ENCODE measurements at regions not wholly inside any gene's neighbourhood (a gene's known extent, or its start where the extent isn't known, plus 50 kb on each side); places are given as distances from the start of the nearest gene placed in this dataset.
"Not testable (repeated sequence)": the region's sequence is repeated elsewhere in the genome, so short reads cannot be mapped to it uniquely, and the experiment has no call there.

- peak; percentile 8 for DNase-seq (ENCODE audit: low read depth)
Observed at GRCh38 chr7:52779004-52779403, 256.4 kb upstream of the POM121L12 start.

- no peak for DNase-seq (ENCODE audit: low read depth)
Observed at GRCh38 chr7:52777051-52777822, 258.2 kb upstream of the POM121L12 start.

DNA sequence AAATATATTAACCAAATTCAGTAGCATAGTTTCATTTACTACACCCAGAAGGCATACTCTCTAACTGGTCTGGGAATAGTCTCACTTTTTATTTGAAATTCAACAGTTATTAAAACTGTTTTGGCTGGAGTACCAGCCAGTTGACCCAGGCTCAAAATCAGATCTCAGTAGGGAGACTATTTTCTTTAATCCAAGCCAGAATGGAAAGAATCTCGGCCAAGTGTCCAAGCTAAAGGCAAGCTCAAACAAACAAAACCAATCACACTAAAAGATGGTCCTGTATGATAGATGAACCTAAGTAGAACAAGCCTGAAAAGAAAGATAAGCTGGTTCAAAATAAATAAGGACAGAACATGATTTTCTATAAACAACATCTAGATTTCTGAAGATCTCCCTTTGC lies 259.6 kb upstream of the POM121L12 start:
- DNase-seq (ENCODE audit: low read depth): no peak

- DNase-seq (ENCODE audit: low read depth): no peak
Observed at GRCh38 chr7:52771177-52771576, 264.3 kb upstream of the POM121L12 start.

DNA sequence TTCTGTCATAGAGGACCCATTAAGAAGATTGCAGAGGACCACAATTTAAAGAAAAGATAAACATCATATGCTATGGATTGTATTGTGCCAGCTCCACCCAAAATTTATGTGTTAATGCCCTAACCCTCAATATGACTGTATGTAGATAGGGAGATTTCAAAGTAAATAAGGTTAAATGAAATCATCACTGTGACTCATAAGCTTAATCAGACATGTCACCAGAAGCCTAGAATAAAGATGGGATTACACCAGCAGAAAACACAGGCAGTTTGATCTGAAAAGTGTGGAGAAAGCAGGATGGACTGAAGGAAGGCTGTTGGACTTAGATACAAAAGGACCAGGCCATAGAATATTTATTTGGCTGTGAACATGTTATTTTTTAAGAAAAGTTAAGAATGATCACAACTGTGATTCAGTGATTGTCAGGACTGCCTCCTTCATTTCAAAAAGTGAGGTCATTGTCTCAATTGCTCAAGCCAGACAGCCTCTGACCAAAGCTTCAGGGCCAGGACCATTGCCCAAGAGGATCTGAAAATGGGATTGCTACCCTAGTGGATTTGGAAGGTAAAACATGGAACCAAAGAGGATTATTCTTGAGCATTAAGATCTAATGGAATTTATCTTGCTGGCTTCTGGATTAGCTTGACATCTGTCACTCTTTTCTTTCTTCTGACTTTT lies 270.8 kb upstream of the POM121L12 start:
- DNase-seq (ENCODE audit: low read depth): peak; percentile 43

GRCh38 chr7:52758356-52758755 lies 277.1 kb upstream of the POM121L12 start:
- no peak for DNase-seq (ENCODE audit: low read depth)

GRCh38 chr7:52753855-52754254 lies 281.6 kb upstream of the POM121L12 start:
- DNase-seq (ENCODE audit: low read depth): no peak

- no peak for DNase-seq (ENCODE audit: low read depth)
Observed at GRCh38 chr7:52752891-52753290, 282.5 kb upstream of the POM121L12 start.

DNA sequence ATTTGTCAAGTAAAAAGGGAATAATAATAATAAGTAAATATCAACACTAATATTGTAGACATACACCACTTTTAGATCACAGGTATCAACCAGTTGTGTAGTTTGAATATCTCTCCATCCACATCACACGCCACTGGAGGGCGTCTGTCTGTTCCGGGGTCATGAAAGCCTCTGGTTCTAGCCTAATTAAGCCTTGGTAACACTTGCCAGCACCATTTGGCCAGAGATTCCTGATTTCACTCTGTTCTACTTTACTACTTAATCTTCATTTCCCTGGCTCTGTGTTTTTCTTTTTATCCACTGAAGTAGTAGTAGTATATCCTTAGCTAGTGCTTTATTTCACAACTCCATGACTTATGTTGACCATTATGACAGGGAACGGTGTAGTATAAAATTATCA lies 285.6 kb upstream of the POM121L12 start:
- no peak for DNase-seq (ENCODE audit: low read depth)

- DNase-seq (ENCODE audit: low read depth): no peak
Observed at GRCh38 chr7:52747817-52748216, 287.6 kb upstream of the POM121L12 start.

GRCh38 chr7:52741670-52742290 lies 293.7 kb upstream of the POM121L12 start:
- DNase-seq (ENCODE audit: low read depth): peak; percentile 92

DNA sequence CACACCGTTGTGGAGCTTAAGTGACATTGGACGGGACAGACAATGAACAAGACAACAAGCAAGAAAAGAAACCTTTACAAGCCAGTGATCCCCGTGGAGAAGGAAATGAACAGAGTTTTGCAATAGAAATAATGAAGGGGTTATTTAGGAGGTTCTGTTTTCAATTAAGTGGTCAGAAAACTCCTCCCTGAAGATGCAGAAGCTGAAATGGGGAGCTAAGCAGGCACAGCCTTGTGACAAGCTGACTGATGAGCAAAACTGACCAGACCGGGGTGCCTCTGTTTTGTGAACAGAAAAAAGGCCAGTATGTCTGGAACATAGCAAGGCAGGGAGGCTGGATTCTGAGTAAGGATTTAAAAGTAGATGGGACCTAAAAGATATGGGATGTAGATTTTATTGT lies 299.8 kb upstream of the POM121L12 start:
- no peak for DNase-seq (ENCODE audit: low read depth)

- not testable (repeated sequence) for DNase-seq (ENCODE audit: low read depth)
Observed at GRCh38 chr7:52728683-52729082, 306.8 kb upstream of the POM121L12 start.

DNA sequence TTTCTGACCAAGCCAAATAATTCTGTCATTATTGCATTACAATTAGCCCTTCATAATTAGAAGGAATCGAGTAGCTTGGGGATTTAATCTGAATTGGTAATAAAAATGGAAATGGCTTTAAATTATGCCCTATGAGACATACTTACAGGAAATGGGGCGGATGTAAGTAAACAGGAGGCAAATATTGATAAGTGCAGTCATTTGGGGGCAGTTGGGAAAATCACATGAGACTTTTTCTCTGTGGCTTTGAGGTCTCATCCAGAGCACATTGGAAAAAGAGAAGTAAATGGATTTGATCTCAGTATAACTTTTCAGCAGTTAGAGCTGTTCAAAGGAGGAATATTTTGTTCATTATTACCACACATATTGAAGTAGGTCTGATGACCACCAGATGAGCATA lies 307.8 kb upstream of the POM121L12 start:
- DNase-seq (ENCODE audit: low read depth): no peak

- DNase-seq (ENCODE audit: low read depth): peak; percentile 52
Observed at GRCh38 chr7:52726986-52727385, 308.4 kb upstream of the POM121L12 start.

DNA sequence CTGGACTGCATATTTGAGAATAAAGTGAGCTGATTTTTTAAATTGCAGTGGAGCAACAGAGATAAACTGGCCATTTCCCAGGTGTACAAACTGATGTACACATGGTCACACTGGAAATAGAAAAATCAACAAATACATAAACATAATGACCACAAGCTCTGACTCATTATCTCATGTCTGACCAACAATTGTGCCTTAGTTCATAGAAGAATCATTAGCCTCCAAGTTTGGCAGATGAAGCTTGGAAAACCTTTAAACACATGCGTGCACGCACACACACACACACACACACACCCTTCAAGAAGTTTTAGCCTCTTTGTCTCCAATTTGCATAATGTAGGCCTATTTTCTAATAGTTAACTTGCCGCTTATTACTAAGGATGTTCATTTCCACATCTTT lies 308.9 kb upstream of the POM121L12 start:
- DNase-seq (ENCODE audit: low read depth): peak; percentile 42

- no peak for DNase-seq (ENCODE audit: low read depth)
Observed at GRCh38 chr7:52723606-52724005, 311.8 kb upstream of the POM121L12 start.

GRCh38 chr7:52720856-52721255 lies 314.6 kb upstream of the POM121L12 start:
- no peak for DNase-seq (ENCODE audit: low read depth)

DNA sequence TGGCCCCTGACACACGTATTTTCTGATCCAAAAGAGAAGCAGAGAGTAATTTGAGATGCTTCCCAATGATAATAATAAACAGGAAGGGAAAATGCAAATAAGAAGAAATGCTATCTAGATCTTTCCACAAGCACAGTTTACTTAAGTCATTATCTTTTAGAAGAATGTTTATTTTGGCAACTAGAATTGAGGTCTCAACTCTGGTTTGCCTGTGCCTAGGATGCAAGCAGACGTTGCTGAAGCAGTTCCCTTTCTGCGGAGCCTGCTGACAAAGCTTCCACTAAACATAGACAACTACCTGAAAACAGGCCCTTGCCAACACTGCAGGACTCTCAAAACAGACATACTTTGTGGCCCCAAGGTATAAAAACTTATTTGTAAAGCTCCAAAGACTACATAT lies 315.8 kb upstream of the POM121L12 start:
- peak; percentile 4 for DNase-seq (ENCODE audit: low read depth)

- DNase-seq (ENCODE audit: low read depth): peak; percentile 15
Observed at GRCh38 chr7:52715701-52716100, 319.7 kb upstream of the POM121L12 start.

GRCh38 chr7:52712938-52713337 lies 322.5 kb upstream of the POM121L12 start:
- DNase-seq (ENCODE audit: low read depth): no peak

DNA sequence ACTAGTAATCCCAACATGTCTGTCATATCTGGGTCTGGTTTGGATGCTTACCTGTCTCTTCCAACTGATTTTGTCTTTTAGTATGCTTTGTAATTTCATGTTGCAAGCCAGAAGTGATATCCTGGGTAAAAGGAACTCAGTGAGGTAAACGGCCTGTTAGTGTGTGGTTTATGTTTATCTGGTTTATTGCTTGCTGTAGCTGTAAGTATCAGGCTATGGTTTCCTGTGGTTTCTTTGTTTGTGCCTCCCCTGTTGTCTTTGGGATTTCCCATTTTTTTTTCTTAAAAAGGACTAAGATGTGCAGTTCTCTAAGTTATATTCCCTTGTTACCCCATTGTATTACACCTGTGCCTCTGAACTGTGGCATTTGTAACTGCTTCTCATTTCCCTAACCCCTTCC lies 323.5 kb upstream of the POM121L12 start:
- DNase-seq (ENCODE audit: low read depth): no peak

DNA sequence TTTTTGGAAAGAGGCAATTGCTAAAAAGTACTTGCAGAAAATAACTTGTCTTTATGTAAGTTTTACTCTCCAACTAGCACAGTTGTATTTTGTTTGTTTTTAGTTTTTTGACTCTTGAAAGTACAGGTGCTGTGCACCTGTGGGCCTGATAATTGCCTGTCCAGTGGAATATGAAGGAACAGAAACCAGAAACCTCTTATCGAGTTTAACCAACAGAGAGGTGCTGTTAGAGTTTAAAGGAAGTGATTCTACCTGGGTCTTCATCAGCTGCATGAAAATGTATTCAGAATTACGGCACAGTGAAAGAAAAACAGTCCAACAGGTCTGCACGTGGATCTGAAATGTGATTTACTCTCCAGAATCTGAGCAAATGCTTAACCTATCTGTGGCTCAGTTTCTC lies 326.6 kb upstream of the POM121L12 start:
- DNase-seq (ENCODE audit: low read depth): no peak

Measured in renal cortical epithelial cell (primary cell).